HG03469 (cell line): ENCODE measurements at regions not wholly inside any gene's neighbourhood (a gene's known extent, or its start where the extent isn't known, plus 50 kb on each side); places are given as distances from the start of the nearest gene placed in this dataset.
"Not testable (repeated sequence)": the region's sequence is repeated elsewhere in the genome, so short reads cannot be mapped to it uniquely, and the experiment has no call there.

Experiments used
- ATAC-seq: cut with Tn5 transposase; IDR thresholded peaks from one replicate; pipeline ENCODE4 v1.9.1; 2021; ENCODE audit warnings: mild to moderate bottlenecking, moderate library complexity, moderate number of reproducible peaks; ENCODE audit not compliant: unreplicated experiment

DNA sequence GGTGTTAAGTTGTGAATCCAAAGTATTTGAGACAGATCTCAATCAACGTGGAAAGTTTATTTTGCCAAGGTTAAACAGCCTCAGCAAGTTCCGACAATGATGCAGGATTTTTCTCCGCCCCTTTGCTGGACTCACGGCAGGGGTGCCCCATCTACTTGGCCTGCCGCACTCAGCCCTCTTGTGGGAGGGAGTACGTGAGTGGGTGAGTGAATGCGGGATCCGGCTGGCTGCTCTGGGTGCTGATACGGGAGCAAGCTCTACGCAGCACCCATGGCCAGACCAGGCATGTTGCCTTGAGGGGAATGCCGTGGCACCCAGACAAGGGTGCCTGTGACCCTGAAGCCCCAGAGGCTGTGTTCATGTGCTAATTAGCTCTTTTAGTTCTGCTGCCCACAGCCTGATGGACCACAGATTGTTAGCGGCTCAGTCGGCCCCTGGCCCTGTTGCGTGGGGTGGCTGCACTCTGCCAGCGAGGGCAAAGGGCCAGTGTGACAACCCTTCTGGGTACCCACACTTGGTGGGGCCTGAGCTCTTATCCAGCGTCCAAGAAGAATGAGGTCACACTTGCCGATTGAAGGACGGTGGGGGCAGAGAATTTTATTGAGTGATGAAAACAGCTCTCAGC lies 81.2 kb upstream of the FAM153A start:
- not testable (repeated sequence) for ATAC-seq

DNA sequence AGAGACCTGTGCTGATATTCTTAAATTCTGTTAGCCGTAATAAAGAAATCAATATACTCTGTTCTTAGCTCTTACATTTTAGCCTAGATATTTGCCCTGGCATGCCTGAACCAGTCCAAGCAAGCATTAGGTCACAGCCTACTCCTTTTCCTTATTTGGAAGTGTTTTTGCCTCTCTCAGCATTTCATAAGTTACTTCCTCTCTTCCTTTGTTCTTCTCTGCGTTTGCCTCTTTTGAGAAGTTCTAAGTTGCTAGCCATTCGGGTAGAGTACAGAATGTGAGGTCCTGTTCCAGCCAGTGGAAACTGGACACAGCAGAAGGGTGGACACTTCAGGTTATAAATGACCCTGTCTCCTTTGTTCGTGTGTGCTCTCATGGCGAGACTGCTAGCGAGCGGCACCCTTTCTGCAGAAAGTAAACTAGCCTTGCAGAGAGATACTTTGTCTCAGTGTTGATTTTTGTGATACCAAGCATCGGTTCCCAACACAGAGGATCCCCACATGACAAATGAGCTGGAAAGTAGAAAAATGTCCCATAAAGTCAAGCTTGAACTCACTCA lies 75.0 kb upstream of the FAM153A start:
- not testable (repeated sequence) for ATAC-seq

DNA sequence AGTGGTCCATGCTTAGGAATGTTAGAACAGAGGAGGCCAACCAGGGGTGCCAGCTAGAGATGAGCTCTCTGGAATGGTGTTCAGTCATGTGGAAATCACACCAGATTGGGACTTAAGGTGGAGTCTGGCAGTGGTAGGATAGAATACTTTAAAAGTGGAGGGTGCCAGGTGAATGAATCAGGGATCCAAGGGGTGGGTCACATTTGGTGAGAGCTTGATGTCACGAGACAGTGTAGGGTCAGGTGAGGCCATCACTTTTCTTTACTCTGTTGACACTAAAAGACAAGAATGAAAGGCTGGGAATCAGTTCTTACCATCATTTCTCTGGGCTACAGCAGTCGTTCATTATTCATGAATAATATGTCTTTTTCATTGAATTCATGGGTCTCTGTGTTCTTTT lies 73.8 kb upstream of the FAM153A start:
- ATAC-seq = not testable (repeated sequence)

DNA sequence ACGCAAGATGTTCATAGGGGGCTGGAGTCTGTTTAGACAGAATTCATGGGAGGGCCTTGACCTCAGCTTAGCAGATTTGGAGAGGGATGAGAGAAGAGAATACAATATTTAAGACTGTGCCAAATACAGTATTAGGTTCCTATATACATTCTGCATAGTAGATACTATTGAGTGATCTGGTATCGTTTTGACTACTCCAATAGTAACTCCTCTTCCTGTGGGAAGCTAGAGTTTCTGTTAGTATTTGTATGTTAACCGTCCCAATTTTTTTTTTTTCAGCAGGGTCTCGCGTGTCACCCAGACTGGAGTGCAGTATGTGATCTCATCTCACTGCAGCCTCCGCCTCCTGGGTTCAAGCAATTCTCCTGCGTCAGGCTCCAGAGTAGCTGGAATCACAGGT lies 65.2 kb upstream of the FAM153A start:
- not testable (repeated sequence) for ATAC-seq

DNA sequence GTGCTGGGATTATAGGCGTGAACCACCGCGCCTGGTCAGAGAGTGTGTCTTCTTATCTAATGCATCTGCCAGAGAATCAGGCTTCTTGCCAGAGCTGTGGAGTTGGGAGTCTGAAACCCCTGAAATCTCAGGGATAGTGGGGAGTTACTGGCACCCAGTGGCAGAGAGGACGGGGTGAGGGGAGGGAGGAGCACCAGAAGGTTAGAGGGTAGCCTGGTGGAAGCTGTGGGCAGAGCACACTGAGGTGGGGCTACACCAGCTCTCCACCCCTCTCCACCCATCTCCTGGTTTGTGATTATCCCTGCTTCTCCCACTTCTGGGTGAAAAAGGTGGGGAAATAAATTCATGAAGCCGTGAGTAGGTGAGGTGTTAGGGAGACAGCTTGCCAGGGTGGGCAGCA lies 63.9 kb upstream of the FAM153A start:
- ATAC-seq = not testable (repeated sequence)

DNA sequence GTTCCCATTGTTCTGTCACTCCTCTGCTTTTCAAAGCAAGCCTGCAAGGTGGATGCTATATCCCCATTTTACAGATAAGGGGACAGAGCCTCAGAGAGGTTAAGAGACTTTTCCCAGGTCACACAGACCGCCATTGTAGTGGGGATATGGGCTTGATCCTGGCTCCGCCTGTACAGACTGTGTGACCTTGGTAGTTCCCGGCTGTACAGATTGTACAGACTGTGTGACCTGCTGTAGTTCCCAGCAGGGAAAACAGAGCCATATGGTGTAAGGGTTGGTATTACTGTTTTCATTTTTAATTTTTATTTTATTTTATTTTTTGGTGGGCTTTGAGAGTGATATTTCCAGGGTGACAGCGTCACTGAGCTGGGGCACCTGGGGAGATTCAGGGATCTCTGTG lies 63.2 kb upstream of the FAM153A start:
- not testable (repeated sequence) for ATAC-seq

DNA sequence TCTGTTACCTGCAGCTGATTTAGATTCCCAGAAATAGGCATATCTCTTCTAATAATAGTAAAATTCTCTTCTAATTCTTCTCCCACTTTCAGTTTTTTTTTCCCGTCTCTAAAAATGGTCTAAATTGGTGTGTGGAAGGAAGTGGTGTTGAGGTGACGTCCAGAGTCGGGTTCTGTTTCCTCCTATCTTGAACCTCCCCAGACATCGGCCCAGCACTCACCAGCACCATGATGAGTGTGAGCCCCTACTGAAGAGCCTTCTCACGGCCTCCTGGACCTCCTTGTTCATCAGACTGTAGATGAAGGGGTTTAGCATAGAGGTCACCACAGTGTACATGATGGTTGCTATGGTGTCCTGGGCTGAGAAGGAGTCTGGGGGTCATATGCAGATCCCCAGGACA lies 53.5 kb upstream of the FAM153A start:
- ATAC-seq = not testable (repeated sequence)
